HG02571 (cell line): ENCODE measurements at regions not wholly inside any gene's neighbourhood (a gene's known extent, or its start where the extent isn't known, plus 50 kb on each side); places are given as distances from the start of the nearest gene placed in this dataset.

ENCODE experiments used
- ATAC-seq: cut with Tn5 transposase; IDR thresholded peaks from one replicate; pipeline ENCODE4 v1.9.1; 2021; ENCODE audit warnings: mild to moderate bottlenecking, moderate library complexity; ENCODE audit not compliant: unreplicated experiment

- ATAC-seq: no peak
Observed at GRCh38 chr18:67043276-67043675, 439.4 kb upstream of the CDH19 start.

- no peak for ATAC-seq
Observed at GRCh38 chr18:67041334-67041733, 437.4 kb upstream of the CDH19 start.

- no peak for ATAC-seq
Observed at GRCh38 chr18:67035026-67035425, 431.1 kb upstream of the CDH19 start.

GRCh38 chr18:67023059-67023458, 419.2 kb upstream of the CDH19 start:
- no peak for ATAC-seq

- ATAC-seq: no peak
Observed at GRCh38 chr18:67010919-67011318, 407.0 kb upstream of the CDH19 start.

- ATAC-seq: no peak
Observed at GRCh38 chr18:67007999-67008398, 404.1 kb upstream of the CDH19 start.

GRCh38 chr18:67007085-67007484, 403.2 kb upstream of the CDH19 start:
- no peak for ATAC-seq

- ATAC-seq: no peak
Observed at GRCh38 chr18:67001052-67001451, 397.2 kb upstream of the CDH19 start.

GRCh38 chr18:66999003-66999402, 395.1 kb upstream of the CDH19 start:
- no peak for ATAC-seq

GRCh38 chr18:66995270-66995669, 391.4 kb upstream of the CDH19 start:
- no peak for ATAC-seq

GRCh38 chr18:66994790-66995189, 390.9 kb upstream of the CDH19 start:
- ATAC-seq: no peak

- ATAC-seq: no peak
Observed at GRCh38 chr18:66993492-66993891, 389.6 kb upstream of the CDH19 start.

- no peak for ATAC-seq
Observed at GRCh38 chr18:66990909-66991308, 387.0 kb upstream of the CDH19 start.

GRCh38 chr18:66979009-66979408, 375.1 kb upstream of the CDH19 start:
- no peak for ATAC-seq

GRCh38 chr18:66972681-66973080, 368.8 kb upstream of the CDH19 start:
- ATAC-seq: no peak

GRCh38 chr18:66971960-66972359, 368.1 kb upstream of the CDH19 start:
- ATAC-seq: no peak

- no peak for ATAC-seq
Observed at GRCh38 chr18:66966171-66966570, 362.3 kb upstream of the CDH19 start.

GRCh38 chr18:66958309-66958708, 354.4 kb upstream of the CDH19 start:
- ATAC-seq: no peak

GRCh38 chr18:66951750-66952149, 347.9 kb upstream of the CDH19 start:
- ATAC-seq: no peak

- no peak for ATAC-seq
Observed at GRCh38 chr18:66949419-66949818, 345.5 kb upstream of the CDH19 start.

- ATAC-seq: no peak
Observed at GRCh38 chr18:66937546-66937945, 333.7 kb upstream of the CDH19 start.

GRCh38 chr18:66931010-66931409, 327.1 kb upstream of the CDH19 start:
- no peak for ATAC-seq

GRCh38 chr18:66916834-66917233, 312.9 kb upstream of the CDH19 start:
- no peak for ATAC-seq

GRCh38 chr18:66900837-66901236, 296.9 kb upstream of the CDH19 start:
- no peak for ATAC-seq
